ENCODE measurements at regions not wholly inside any gene's neighbourhood (a gene's known extent, or its start where the extent isn't known, plus 50 kb on each side); places are given as distances from the start of the nearest gene placed in this dataset.
A peak's percentile ranks its signal among the peaks of the same experiment; 100 is the strongest.

DNA sequence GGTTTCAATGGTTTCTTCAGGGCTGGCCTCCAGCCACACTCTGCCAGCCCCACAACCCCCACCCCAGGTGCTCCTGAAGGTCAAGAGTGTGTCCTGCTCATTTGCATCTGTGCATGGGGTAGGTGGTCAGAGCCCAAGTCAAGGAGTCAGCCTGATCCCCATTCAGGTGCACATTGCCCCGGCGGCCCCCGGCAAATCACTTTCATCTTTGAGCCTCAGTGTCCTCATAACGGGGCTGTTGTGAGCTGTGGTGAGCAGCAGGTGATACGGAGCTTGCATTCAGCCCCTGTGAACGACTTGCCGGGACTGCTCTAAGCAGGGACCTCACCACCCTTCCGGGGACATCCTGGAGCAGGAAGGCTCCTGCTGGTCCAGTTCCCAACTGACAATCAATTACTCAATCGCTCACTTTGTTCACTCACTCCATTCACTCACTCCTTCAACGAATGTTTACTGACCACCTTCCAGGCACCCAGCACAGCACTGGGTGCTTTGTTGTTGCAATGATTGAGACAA lies 93.2 kb upstream of the CPEB4 start:
- WGBS, 2 experiments (ENCODE audit: extremely low coverage in 1 of 2, insufficient coverage in 1 of 2, insufficient read length in 1 of 2, insufficient replicate concordance in 2 of 2, low coverage in 1 of 2, low lambda C conversion rate in 2 of 2, missing lambda C conversion rate in 1 of 2), result 93% methylated on average over 10 of the region's 10 CpGs; no CpG with 5 or more reads in 1 of the 2 experiments
- Histone ChIP-seq H3K23ac (ENCODE audit: insufficient read length) (no peak overlapping the region), H2AK5ac (ENCODE audit: low read depth, low read length) (no peak overlapping the region), H2AFZ (ENCODE audit: low read length) (no peak overlapping the region), H3K27ac (ENCODE audit: low read depth, low read length) (no peak overlapping the region), H3K14ac (ENCODE audit: insufficient read length) (no peak overlapping the region), H2BK15ac (ENCODE audit: low read length) (no peak overlapping the region), H3K9me3 (ENCODE audit: insufficient read depth in 2 of 2, low read depth in 1 of 2, low read length in 1 of 2) (no peaks in the 10 kb centered on the region), H4K20me1 (replicated peaks in 1 of 2; ENCODE audit: control insufficient read depth in 1 of 2, insufficient read depth in 2 of 2, low read length in 2 of 2) (no peaks in the 10 kb centered on the region), H3K79me2 (ENCODE audit: control insufficient read depth in 1 of 2, insufficient read depth in 2 of 2, low read length in 2 of 2) (no peaks in the 10 kb centered on the region), H3K27me3 (replicated peaks in 1 of 4; ENCODE audit: control insufficient read depth in 3 of 4, extremely low read depth in 1 of 4, insufficient read depth in 3 of 4, low read length in 3 of 4) (no peaks in the 10 kb centered on the region), H3K4me2 (ENCODE audit: insufficient read depth in 1 of 2, low read depth in 2 of 2, low read length in 2 of 2) (no peak overlapping the region), H4K91ac (replicated peaks; ENCODE audit: insufficient read length, low read length) (no peak overlapping the region), H3K4me3 (ENCODE audit: extremely low read depth in 1 of 4, insufficient read depth in 2 of 4, low read depth in 3 of 4, low read length in 4 of 4) (no peak overlapping the region), H4K8ac (ENCODE audit: extremely low read depth, insufficient read depth, low read length) (no peak overlapping the region; the same call in 1 of the 2 replicates), H3K4me1 (replicated peaks in 1 of 4; ENCODE audit: control insufficient read depth in 3 of 4, insufficient read depth in 4 of 4, low read length in 3 of 4) (peaks cover 0 to 2% (median 0%) of the 10 kb centered on the region in 4 experiments; a peak in 3 of 7 replicates), H2BK20ac (ENCODE audit: low read length) (no peak overlapping the region), H2BK120ac (replicated peaks; ENCODE audit: low read depth, low read length) (no peak overlapping the region), H3K36me3 (ENCODE audit: control insufficient read depth in 2 of 4, insufficient read depth in 4 of 4, low read length in 3 of 4) (no peaks in the 10 kb centered on the region; a peak in 2 of 8 replicates), H2BK12ac (ENCODE audit: low read depth, low read length) (no peak overlapping the region), H2BK5ac (ENCODE audit: low read depth, low read length) (no peak overlapping the region), H3K79me1 (ENCODE audit: low read depth, low read length) (no peaks in the 10 kb centered on the region), H3K56ac (replicated peaks; ENCODE audit: insufficient read length, low read depth, low read length) (no peak overlapping the region), H3K23me2 (ENCODE audit: low read depth, low read length) (0 out of 2 replicates have a peak, but pooled peaks cover 2% of the 10 kb centered on the region), H3K18ac (ENCODE audit: extremely low read depth, low read length) (no peak overlapping the region), H3K4ac (replicated peaks; ENCODE audit: insufficient read length, low read depth, low read length) (no peak overlapping the region), H4K5ac (ENCODE audit: insufficient read length, low read depth, low read length) (no peak overlapping the region), H3K9ac (replicated peaks in 1 of 4; ENCODE audit: extremely low read depth in 1 of 4, low read depth in 3 of 4, low read length in 3 of 4) (no peak overlapping the region)
- TF ChIP-seq HDAC6 (IDR thresholded peaks at IDR 0.05; ENCODE audit: low read depth, low read length) (no peak), KDM4A (IDR thresholded peaks at IDR 0.05; ENCODE audit: low read depth, low read length, severe bottlenecking) (peak; percentile 6)
- DNase-seq (ENCODE audit: low read depth in 1 of 2, low spot score in 2 of 2), result no peak
- ChIA-PET POLR2A (ENCODE audit: partially characterized antibody) (interaction anchor here (1.0 kb wide), 1 partner anchor 169 kb away, joined by 3 read pairs; no protein-coding TSS in a partner anchor), CTCF (ENCODE audit: partially characterized antibody) (no interaction called here)
- no peak for FAIRE-seq
